NCI-H187 (cell line): ENCODE measurements at regions not wholly inside any gene's neighbourhood (a gene's known extent, or its start where the extent isn't known, plus 50 kb on each side); places are given as distances from the start of the nearest gene placed in this dataset.

ENCODE experiments used
- DNase-seq, 2 experiments: peaks; one replicate each; lab custom pipeline; 2025; lab: John Stamatoyannopoulos, UW

DNA sequence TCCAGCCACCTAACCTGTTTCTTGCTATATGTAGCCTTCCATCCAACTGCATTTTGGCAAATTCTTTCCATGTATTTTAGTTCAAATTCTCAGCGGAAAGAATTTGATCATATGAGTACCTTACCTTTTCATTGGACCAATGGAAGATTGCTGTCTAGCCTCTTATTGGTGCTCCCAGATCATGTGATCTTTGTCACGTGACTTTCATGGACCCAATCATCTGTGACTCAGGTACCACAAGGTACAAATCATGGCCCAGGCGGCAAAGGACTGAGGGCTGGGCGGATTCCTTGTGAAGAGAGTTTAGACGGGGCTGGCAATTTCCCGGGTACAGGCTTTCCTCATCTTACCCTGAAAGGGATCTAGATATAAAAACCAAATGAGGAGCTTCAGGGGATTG lies 85.9 kb upstream of the TBX20 start:
- no peak for DNase-seq

DNA sequence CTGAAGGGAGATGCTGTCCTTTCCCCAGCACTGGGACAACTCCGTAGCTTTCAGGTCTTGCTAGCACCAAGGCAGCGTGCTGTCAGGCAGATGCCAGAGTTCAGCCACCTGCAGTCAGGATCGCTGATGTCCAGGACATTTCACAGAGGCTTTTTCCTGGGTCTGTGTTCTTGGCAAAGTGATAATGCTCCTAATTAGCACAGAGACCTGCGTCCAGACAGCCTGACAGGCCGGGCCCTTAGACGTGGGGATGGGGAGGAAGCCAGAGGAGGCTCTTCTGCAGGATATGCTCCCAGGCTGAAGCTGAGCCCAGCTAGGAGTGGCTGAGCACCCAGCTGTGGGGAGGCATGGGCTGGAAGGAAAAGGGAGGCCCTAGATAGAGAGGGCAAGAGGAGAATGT lies 82.5 kb upstream of the TBX20 start:
- DNase-seq: no peak

DNA sequence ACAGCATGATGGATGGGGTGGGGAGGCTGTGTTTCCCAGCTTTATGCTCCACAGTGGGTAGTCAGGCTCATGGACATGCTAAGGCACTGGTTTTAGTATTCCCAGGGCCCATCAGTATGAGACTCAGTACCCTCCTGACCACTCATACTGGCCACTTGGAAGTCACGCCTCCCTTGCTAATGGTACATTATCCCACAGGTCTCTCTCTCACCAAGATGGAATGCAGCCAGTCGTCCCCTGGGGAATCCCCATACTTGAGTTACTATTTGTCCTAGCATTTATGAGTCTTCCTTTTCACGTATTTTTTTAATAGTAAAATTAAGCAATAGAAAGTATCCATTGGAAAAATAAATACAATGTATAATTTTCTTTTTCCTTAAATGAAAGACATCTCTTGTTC lies 80.6 kb upstream of the TBX20 start:
- no peak for DNase-seq

DNA sequence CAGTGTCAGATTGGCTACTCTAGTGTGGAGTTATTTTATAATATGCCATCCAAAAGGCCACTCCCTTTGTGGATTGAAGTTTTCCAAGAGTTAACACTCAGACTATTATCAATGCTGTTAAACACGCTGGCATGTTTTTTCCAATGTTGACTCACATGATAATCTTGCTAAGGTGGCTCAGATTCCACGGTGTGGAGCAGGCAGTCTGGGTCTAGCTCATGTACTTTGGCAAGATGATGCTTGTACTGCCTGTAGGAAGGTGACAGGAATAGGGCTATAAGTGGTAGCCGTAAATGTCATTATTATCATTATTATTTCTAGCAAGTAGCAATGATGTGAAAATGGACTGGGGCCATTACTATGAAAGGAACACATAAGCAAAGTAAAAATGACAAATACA lies 79.4 kb upstream of the TBX20 start:
- DNase-seq: no peak

DNA sequence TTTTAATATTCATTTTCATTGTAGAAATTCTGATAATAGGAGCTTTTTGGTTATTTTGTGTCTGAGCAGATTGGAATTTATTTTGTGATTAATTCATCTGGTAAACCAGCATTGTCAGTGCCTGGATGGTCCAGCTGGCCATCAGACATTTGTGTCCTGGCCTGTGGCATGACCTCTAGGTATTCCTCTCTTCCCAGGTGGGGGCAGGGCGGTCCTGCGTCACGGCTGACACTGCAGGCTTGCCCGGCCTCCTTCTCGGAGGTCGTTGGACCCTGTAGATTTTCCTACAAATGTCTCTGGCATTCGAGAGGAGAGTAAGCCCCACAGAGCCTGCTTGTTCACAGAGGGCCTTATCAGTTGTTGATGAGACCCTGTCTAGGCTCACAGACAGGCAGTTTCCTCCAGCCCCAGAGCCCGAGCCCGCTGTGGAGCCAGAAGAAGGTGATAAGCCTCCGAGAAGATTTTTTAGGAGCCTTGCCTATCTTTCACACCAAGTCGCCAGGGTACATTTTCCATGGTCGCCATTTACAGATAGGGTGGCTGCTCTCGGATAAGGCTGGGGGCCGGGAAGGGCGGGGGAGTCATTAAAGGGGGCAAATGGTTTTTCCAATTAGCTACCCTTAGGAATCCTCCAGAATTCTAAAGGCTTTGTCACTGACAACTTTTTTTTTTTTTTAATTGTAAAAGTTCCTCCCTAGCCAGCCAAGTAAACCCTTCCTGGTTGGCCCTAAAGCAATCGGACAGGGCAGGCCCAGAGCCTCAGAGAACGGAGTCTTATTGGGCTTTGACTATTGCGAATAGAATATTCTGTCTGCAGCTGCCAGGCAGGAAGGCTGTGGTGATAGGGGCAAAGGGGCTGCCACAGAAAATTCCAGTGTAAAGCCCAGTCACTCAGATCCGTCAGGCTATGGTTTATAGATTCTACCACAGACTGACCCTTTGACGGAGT lies 78.1 kb upstream of the TBX20 start:
- DNase-seq: no peak

DNA sequence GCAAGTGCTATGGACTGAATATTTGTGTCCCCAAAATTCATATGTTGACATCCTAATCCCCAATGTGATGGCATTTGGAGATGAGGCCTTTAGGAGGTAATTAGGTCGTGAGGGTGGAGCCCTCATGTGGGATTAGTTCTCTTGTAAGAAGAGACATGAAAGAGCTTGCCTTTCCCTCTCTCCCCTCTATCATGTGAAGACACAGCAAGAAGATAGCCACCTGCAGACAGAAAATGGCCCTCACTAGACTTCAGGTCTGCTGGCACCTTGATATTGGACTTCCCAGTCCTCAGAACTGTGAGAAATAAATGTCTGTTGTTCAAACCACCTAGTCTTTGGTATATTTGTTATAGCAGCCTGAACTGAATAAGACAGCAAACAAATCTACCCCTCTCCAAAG lies 75.1 kb upstream of the TBX20 start:
- no peak for DNase-seq

DNA sequence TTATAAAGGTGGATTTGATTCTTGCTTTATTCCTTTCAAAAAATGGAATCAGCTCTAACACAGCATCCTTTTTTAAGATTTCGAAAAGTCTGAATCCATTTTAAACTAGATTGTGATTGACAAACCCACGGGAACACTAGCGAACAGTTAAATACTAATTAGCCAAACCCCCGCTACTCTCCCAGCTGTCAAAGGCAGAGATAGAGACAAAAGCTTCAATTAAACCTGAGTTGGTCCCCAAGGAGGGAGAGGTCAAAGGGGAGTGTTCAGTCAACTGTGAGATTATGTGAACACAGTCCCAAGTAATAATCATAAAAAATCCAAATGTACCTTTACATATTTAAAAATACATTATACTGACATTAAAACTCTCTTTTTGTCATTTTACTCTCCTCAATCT lies 65.7 kb upstream of the TBX20 start:
- no peak for DNase-seq

DNA sequence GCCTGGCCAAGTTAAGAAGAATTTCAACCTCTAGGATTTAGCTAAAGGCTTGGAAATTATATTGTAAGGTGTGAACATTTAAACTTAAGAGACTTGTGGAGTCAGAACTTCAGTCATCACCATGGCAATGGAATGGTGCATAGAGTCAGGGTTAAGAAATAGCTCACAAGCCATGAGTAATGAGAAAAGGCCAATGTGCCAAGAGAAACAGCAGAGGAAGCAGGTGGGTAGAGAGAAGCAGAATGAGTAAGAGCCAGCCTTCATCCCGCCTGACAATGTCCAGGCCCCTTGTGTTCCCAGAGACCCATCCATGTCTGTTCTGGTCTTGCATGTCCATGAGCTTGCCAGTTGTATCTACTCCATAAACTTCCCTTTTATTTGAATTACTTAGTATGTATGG lies 62.6 kb upstream of the TBX20 start:
- DNase-seq: no peak

DNA sequence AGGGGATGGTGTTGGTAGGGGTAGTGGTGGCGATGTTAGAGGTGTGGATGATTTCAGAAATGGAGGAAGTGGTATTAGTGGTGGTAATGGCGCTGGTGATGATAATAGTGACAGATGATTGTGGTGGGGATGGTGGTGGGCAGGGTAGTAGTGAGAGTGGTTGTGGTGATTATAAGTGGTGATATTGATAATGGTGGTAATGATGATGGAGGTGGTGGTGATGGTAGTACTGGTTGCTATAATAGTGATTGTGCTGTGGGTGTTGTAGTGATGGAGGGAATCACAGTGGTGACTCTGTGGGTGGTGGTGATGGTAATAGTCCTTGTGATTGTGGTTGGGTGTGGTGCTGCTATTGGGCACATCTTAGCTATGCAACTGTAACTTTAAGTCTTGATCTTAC lies 61.6 kb upstream of the TBX20 start:
- DNase-seq: no peak

DNA sequence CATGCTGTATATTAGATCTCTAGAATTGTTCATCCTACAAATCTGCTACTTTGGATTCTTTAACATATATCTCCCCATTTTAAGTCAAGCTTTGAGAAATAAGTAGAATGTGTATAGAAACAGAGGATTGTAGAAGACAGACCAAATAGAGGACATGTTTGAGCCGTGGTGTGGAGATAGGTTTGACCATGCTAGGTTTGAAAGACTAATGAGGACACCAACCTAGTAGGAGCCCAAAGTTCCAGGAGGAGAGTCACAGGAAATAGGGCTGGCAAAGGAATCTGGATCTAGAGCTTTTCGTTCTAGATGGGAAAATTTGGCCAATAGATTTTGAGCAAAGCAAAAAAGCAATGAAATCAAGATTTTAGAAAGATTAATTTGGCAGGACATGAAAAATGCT lies 60.5 kb upstream of the TBX20 start:
- no peak for DNase-seq

DNA sequence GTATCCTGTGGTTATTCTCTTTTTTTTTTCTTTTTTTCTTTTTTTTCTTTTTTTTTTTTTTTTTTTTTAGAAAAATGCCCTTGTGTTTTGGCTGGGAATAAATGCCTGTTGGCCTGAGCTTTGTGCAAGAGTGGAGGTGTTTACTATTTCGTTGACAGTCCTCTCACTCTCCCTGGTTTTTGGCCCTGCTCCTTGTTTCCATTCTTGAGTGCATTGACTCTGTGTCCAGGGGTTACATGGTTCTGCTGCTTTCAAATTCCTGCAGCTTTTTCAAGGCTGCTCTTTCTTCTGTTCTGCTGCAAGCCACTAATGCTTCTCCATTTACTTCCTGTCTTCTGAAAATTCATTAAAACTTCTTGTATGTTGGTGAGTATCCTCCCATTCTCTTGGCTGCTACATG lies 59.7 kb upstream of the TBX20 start:
- no peak for DNase-seq
